Tibial nerve (tissue), 4 donors: ENCODE measurements at regions not wholly inside any gene's neighbourhood (a gene's known extent, or its start where the extent isn't known, plus 50 kb on each side); places are given as distances from the start of the nearest gene placed in this dataset.

Source experiments
- CTCF ChIP-seq, 5 experiments: fragments of 200-600 bp in 3 of 5; fragments of 450-650 bp in 2 of 5; sonication (generic) in 3 of 5; IDR thresholded peaks; one replicate each; pipeline ENCODE4 v1.5.1; 2016 to 2019; ENCODE audit warnings: antibody characterized with exemption in 5 of 5, mild to moderate bottlenecking in 3 of 5, moderate library complexity in 2 of 5
- EP300 ChIP-seq, 2 donors: sonication (generic); formaldehyde crosslinking; IDR thresholded peaks; one replicate each; pipeline ENCODE4 v1.6.1; 2017; ENCODE audit warnings: antibody characterized with exemption in 2 of 2, mild to moderate bottlenecking in 1 of 2
- POLR2A ChIP-seq, 2 donors: fragments of 450-650 bp; IDR thresholded peaks; one replicate each; pipeline ENCODE4 v1.6.1; 2017; ENCODE audit warnings: antibody characterized with exemption in 2 of 2, mild to moderate bottlenecking in 2 of 2, moderate library complexity in 2 of 2

GRCh38 chr2:15719566-15720313 lies 128.1 kb downstream of the DDX1 start:
- no peak for TF ChIP-seq CTCF (IDR thresholded peaks at IDR 0.05)
- TF ChIP-seq EP300 (IDR thresholded peaks at IDR 0.05) = no peak
- TF ChIP-seq POLR2A (IDR thresholded peaks at IDR 0.05) = no peak
